ENCODE measurements at regions not wholly inside any gene's neighbourhood (a gene's known extent, or its start where the extent isn't known, plus 50 kb on each side); places are given as distances from the start of the nearest gene placed in this dataset.

GRCh38 chr4:17098996-17099395 is 200.6 kb upstream of the LDB2 start:
- TF ChIP-seq GATA2 (IDR thresholded peaks at IDR 0.05; ENCODE audit: low read depth, low read length) (no peak), GATA3 (IDR thresholded peaks at IDR 0.05; ENCODE audit: low read depth, low read length) (no peak)
